Middle frontal gyrus (tissue), 1 donor: ENCODE measurements at regions not wholly inside any gene's neighbourhood (a gene's known extent, or its start where the extent isn't known, plus 50 kb on each side); places are given as distances from the start of the nearest gene placed in this dataset.

Experiments used
- DNase-seq: peaks from one replicate; pipeline ENCODE4 v3.0.0-alpha.2; 2015; ENCODE audit warnings: low spot score; ENCODE audit errors: extremely low spot score

DNA sequence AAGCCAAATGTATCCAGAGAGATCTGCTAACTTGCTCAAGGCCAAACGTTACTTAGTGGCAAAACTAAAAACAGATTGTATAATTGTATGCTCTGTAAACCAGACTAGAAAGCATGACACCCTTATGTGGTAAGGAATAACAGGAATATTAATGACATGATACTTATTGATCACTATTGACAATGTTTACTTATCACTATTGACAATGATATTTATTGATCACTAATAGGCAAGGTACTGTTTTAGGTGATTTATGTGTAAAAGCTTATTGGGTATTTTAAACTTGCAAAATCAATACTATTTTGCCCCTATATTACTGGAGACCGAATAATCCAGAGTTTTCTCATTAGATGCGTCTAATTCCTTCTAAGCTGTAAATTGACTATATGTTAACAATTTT lies 985.1 kb downstream of the CDH11 start:
- DNase-seq = no peak

DNA sequence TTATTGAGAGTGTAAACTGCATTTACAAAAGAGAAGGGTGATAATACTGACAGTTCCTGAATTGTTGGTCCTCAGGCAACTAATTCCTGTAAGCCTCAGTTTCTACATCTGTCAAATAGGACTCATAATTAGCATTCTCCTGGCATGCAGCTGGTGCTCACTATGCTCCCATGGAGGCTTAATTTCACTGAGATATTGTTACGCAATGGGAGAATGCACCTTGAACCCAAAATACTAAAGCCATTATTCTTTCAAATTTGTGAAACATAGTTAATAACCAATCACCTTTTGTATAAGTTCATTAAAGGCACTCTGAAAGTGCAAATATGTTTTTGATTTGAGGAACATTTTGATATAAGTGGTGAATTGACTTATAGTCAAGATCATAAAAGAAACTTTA lies 985.5 kb downstream of the CDH11 start:
- no peak for DNase-seq

DNA sequence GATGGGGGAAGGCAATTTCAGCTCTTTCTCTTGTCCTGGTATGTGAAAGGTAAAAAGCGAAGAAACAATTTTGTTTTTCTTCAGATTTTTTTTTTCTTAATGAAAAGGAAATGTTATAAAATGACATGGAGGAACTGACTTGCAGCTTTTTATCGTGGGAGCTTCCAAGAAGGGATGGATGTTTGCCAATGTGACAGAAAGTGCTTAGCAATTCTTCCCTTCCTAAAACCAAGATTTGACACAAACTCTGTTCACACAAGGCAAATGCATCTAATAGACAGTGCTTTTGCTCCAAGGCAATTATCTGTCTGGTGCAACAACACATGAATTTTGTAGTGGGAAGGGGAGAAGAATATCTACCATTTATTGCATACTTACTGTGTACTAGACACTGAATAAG lies 988.5 kb downstream of the CDH11 start:
- no peak for DNase-seq

DNA sequence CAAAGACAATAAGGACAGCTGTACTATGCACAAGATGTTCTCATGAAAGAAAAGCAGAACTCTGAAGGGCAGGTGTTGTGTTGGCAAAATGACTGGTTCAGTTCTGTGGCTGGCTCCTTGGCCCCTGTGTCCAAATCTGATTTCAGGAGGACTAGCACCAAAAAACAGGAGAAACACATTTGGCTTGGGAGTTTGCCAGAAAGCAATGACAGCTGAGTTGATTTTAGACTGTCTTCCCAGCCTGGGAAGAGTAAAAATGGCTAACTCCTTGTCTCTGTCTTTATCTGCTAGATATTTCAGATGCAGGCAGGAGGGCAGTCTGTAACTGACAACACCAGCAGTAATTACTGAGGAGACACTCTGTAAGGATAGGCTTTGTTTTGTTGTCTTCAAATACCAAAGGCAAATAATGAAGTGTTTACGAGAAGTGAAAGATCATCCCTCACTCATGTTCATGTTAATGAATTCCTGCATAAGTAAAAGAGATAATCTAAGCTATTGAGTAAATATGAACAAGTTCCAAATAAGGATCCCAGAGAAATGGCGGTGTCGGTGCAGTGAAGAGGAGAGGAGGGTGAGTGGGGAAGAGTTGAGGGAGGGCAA lies 989.0 kb downstream of the CDH11 start:
- no peak for DNase-seq

DNA sequence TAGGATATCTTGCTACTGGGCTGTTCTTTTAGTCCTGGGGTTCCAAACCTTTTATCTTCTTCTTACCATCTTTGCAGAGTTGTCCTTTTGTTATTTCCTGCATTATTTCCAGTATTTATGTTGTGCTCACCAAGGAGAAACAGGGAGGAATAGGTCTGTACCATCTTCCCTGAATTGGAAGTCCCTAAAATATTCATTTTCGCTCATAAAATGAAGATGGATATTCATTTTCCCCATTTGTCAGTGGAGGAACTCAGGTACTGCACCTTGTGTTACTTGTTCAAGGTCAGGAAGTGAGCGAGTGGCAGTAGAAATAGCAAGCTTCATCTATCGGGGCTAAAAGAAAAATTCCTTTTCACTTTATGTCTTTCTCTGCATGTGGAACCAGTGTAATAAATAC lies 989.7 kb downstream of the CDH11 start:
- no peak for DNase-seq

DNA sequence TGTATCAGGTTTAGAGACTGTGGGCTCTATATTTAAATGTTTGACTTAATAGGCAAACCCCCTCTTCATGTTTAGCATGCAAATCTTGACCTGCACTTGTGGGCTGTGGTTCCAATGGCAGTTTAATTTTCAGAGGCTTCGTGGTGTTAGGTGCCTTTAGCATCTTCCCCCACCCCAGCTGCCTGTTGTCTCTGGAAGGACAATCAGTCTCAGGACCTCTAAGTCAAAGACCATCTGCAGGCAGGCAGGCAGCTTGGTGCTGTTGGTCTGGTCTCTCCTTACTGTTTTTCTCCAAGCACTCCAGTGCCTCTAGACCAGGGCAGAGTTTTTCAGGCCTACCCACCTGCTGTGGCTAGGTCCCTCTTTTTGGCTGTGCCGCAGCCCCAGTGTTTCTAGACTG lies 990.4 kb downstream of the CDH11 start:
- DNase-seq = no peak

DNA sequence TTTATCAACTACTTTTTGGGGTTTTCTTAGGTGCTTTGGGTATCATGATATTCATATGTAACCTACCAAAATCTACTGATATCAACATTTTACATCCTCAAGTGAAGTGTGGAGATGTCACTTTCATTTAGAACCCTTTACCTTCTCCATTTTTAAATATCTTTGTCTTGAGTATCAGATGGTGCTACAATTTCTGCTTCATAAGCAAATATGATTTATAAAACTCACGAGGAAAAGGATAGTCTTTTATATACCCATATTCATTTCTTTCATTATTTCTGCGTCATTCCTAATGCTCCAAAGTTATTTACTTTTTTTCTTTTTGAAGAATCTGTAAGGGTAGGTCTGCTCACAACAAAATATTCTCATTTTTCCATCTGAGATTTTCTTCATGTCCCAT lies 991.7 kb downstream of the CDH11 start:
- DNase-seq = no peak

DNA sequence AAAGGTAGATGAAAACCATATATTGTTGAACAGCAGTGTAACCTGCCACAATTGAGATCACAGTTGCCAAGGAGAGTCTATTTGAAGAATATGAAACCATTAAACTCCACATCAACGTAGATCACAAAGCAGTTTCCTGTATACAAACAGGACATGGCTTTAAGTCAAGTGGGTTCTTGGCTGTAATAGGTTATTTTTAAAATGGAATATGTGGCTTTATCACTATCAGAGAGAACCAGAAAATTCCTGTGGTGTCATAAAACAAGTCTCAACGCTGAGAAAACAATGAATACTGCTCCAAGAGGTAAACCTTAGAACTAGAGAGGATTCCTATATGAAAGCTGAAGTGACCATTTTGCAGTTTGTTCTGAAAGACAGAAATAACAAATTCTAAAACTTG lies 999.7 kb downstream of the CDH11 start:
- DNase-seq = no peak

DNA sequence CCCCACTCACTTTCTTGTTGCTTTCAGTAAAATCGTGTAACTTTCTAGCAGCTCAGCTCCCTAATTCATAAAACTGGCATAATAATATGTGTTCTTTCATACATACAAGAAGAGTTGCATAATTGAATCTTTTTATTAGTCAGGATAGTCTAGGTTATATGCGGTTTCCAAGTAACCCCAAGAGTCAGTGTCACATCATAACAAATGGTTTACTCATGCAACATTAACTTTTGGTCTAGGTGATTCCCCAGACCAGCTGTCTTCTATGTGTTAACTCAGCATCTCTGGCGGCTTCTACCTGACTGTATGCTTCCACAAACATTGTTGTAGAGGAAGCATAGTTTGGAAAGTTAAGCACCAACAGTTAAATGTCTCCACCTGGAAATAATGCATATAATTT lies 1000.4 kb downstream of the CDH11 start:
- no peak for DNase-seq

DNA sequence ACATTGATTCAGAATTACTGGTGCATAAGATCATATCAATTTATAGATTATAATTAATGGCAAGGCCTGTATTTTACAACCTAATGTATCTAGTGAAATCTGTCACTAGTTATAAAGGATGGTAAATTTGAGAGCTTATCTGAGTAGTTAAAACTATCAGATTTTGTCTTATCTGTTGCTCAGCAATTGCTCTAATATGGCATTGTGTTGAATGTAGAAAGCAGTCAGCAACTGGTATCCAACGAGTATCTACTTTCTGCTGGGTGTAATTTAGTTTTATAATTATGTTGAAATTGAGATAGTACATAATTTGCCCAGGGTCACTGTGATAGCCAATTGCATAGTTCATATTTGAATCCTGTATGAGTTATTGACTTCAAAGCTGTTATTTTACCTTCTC lies 1005.7 kb downstream of the CDH11 start:
- no peak for DNase-seq

DNA sequence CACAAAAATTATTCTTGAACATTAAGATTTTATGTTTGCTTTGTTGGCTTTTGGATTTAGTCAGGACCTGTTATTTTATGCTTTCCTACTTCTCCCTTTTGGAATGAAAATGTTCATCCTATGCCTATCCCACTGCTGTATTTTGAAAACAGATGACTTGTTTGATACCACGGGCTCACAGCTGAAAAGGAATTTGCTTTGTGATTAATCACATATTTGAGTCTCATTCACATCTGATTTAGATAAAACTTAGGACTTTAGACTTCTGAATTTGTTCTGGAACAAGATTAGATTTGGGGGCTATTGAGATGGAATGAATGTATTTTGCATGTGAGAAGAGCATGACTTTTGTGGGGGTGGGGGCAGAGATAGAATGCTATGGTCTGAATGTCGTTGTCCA lies 1012.6 kb downstream of the CDH11 start:
- DNase-seq = no peak

DNA sequence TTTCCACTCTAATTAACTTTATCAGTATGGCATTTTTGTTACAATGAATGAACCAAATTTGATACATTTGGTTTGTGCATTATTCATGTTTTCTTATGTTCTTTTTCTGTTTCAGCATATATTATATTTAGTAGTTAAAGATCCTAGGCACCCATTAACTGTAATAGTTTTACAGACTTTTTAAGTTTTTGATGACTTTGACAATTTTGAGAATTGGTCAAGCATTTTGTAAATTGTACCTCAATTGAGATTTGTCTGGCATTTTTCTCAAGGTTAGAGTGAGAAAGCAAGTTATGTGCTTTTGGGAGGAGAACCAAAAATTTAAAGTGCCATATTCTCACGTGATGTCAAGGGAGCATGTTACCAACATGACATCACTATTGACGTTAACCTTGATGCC lies 1019.2 kb downstream of the CDH11 start:
- no peak for DNase-seq

DNA sequence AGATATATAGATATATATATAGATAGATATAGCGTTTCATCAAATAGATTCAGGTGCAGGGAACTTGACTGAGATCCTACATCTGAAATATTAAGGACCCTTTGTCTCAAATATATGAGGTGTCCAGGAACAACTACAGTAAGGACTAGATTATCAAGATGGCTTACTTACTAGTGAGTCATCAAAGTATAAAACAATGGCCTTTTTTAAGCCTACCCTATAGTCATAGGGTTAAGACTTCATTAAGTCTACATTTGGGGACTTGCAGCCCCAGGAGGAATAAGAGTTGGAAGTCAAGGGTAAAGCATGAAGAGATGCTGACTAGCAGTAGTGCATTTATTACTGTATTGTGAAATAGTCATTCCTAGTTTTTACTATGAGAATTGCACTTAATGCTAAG lies 1023.4 kb downstream of the CDH11 start:
- no peak for DNase-seq

DNA sequence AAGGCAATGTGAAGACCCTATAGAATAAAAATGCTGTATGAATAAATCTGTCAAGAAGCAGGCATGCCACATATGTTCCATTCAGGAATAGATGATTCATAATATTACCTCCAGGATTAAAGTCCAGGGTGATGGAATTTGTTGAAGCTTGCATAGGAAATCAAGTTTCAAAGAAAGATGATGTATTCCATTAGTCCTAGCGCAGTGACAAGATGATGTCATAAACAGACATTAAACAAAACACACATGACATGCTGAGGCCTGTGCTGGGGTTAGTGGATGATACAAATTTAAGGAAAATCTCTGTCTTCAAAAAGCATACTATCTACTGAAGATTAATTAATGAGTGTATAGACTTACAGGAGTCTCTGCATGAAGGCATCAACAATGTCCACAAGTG lies 1025.2 kb downstream of the CDH11 start:
- DNase-seq = no peak

DNA sequence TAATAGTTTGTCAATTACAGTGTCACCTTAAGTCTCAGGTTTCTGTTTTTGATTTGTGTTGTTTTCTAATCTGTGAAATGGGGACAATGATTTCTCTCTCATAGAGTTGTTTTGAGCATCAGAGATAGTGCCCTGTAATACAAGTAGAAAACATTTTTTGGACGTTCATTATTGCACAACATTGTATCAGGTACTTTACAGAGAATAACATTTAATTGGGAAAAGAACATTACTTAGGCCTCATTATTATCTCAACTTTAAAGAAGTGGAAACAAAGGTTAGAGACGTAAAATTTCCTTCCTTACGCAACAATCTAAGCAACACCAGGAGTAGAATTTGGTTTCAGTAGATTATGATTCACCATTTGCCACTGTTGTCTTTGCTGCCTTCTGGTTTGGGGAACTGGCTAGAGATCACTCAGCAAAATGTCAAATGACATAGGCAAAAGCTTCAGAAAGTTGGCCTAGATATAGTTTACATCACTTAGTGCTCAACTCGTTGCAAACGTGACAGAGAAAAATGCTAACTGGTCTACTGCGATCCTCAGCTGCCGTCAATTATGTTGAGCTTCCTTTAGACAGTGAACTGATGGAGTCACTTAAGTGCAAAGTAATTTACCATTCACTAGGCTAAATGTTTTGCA lies 1026.8 kb downstream of the CDH11 start:
- DNase-seq = no peak

DNA sequence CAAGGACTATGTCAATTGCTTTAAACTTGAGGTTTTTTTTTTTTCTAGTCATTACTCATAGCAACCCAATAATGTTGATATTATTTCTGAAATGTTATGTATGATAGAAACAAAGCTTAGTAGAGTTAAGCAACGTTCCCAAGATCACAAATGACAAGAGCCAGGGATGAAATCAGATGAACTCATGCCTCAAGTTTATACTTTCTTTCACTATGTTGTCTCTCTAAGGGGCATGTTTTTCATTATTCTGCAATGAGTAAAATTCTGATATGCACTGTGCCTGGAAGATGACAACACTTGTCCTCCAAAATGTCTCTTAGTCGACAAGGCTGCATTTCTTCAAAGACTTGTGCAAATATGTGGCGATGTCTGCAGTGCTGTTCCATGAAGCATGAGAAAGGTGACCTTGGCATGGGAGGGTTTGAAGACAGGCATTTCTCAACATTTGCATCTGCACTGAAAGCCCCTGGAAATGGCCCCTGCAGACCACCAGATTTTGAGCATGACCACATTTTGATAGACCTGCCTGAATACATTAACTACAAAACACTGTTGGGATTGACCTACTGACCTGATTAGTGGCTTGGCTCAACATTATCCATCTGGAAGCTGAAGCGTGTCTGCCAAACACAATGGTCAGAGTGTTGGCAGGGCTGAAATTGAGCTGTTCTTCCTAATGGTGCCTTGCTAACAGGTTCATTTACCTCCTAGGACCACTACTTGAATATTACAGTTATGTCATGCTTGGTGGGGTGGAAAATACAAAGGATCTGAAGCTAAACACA lies 1027.5 kb downstream of the CDH11 start:
- no peak for DNase-seq

DNA sequence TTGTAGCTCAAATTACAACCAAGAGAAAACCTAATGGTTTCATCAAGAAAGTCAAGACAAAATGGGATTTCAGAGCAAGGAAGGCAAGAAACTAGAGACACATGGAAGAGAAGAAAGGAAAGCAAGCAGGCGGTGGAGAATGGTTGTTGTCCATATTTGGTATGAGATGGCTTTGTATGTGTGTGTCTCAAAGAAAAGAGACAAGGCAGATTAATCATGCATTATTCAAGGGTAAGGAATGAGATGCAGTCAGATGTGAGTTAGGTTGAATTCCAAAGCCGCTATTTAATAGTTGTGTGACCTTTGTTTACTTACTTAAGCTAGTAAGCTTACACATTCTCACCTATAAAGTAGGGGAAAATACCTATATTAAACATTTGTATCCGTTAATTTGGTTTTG lies 1029.6 kb downstream of the CDH11 start:
- DNase-seq = no peak

DNA sequence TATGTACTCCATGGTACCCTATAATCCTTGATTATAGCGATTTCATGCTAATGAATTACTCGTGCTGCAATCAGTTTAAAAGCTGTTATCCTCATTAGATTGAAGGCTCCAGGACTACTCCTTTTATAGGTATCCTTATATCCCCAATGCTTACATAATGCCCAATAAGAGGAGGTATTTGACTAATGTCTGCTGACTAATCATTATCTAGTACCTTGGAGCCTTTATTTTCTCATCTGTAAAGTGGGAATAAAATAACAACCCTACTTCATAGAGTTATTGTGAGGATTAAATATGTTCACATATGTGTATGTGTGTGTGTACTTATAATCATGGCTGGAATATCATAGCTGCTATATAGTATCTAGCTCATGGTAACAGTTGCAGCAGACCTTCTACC lies 1031.5 kb downstream of the CDH11 start:
- no peak for DNase-seq

DNA sequence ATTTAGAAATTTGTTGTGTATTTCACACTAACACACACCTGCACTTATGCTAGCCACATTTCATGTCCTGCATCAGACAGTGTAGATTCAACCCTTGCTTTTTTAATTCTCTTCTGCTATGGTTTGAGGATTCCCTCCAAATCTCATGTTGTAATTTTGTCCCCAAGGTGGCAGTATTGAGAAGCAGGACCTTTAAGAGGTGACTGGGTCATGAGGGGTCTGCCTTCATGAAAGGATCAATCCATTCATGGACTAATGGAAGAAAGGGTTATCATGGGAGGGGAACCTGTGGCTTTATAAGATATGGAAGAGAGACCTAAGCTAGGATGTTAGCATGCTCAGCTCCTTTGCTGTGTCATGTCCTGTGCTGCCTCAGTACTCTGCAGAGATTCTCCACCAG lies 1032.2 kb downstream of the CDH11 start:
- no peak for DNase-seq

DNA sequence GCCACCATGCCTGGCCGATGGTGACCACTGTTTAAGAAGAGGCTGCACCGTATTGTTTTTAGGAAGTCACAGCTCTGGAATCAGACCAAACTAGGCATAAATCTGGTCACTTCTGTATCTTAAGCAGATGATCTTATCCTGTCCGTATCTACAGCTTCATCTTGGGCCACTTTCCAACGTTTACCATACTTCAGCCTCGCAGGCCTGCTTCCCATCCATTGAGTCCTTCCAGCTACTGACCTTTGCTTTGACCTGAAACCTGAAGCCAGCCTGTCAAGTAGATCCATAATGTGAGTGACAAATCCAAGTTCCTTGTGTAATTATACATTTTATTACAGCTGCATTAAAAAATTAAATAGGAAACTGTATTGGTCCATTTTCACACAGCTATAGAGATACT lies 1033.0 kb downstream of the CDH11 start:
- DNase-seq = no peak

DNA sequence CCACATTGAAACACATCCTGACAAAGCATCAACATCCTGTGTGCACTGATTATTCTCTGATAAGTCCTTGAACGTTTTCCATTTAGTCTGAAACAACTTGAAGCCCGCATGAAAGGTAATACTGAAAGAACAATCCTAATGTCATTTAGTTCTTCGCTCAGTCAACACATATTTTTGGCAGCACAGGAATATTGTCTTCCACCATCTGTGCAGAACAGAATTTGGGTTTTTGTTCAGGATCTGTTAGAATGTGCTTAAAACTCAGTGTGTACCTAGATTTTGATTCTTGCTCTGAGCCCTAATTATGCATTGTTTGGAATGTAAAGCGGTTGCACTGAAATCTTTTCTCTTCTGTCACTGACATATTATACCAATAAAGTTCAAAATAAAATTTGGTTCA lies 1036.6 kb downstream of the CDH11 start:
- no peak for DNase-seq

DNA sequence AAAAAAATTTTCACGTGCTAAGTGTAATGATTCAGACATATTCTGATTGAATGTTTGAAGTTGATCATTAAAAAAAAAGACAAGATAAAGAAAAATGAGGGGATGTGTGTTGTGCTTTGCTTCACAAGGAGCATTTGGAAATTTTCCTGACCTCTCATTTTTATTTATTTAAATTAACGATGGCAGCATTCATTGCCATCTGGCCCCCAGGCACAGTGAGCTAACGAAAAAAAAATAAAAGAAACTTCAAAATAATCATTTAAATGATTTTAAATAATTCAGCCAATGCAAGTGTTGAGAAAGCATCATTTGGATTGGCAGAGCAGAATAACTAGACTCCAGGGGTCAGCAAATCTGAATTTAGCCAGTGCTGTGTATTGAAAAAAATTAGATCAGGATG lies 1037.2 kb downstream of the CDH11 start:
- DNase-seq = no peak
